GM18526 (cell line): ENCODE measurements at regions not wholly inside any gene's neighbourhood (a gene's known extent, or its start where the extent isn't known, plus 50 kb on each side); places are given as distances from the start of the nearest gene placed in this dataset.

Experiments
- POLR2A ChIP-seq: IDR thresholded peaks from 3 replicates; pipeline ENCODE4 v1.6.1; 2011; ENCODE audit not compliant: insufficient read length; ENCODE audit errors: extremely low read depth

DNA sequence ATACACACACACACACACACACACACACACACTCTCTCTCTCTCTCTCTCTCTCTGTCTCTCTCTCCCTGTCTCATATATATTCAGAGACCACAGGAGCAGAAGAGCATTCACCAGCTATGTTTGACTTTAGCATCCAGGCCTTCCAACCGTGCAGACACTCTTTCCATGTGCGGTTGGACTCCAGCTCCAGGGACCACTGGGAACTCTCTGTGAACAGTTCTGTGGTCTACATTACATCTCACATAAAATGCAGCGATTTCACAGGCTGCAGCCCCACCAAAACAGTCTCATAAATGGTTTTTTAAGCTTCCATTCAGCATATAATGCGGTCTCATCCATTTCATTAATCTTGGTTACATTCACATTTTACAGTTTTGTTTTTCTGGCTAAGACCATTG lies 508.4 kb upstream of the SULF2 start:
- no peak for TF ChIP-seq POLR2A

DNA sequence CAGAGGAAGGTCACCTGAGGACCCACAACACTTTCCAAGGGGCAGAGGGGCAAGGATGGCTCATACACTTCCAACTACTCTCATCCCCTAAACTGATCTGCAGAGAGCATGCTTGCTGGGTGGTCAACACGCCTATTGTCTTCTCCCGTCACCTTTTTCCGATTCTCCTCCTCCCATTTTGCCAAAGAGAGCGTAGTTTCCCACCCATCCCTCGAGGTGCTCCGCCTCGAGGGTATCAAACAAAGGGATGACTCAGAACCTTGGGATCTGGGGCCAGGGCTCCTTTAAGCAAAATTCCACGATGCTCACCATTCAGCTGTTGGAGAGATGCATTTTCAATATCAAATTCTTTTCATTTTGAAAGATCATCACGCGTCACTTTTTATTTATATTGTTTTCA lies 507.5 kb upstream of the SULF2 start:
- no peak for TF ChIP-seq POLR2A

DNA sequence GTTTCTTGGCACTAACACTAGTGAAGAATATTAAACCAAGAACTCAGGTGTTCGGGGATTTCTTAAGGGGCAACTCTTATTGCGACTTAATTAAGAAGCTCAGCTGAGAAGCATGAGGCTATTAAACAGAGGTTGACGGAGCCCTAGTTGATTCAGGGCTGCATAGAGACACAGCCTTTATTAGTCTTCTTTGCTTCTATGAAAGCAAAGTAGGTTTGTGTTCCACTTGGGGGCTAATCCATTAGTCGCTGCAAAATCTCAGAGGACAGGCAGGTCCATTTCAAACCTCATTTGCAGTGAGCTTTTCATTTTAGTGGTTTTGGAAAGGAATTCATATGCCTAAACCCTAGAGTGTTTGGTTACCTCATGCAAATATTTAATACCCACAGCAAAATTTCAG lies 506.6 kb upstream of the SULF2 start:
- TF ChIP-seq POLR2A, result no peak

DNA sequence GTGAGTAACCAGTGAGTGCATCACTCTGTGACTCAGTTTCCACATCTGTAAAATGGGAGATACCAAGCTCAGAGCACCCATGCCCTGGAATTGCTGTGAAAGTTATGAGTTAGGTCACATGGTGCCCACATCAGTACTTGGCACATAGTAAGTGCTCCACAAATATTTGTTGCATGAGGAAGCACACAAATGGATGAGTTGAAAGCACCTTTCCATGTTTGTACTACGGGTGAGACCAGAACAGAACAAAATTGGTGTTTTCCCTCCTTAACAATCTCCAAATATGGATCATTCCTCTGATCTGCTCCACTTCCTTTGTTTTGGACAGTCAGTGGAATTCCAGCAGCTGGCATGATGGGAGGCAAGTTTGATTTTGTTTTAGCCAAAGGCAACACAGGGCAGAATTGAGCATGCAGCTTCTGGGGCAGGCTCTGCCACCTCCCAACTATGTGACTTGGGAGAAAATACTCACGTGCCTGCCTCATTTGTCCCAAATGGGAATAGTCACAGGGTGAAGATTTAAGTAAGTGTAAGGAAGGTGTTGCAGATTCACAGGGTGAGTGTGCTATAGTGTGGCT lies 503.7 kb upstream of the SULF2 start:
- TF ChIP-seq POLR2A, result no peak

DNA sequence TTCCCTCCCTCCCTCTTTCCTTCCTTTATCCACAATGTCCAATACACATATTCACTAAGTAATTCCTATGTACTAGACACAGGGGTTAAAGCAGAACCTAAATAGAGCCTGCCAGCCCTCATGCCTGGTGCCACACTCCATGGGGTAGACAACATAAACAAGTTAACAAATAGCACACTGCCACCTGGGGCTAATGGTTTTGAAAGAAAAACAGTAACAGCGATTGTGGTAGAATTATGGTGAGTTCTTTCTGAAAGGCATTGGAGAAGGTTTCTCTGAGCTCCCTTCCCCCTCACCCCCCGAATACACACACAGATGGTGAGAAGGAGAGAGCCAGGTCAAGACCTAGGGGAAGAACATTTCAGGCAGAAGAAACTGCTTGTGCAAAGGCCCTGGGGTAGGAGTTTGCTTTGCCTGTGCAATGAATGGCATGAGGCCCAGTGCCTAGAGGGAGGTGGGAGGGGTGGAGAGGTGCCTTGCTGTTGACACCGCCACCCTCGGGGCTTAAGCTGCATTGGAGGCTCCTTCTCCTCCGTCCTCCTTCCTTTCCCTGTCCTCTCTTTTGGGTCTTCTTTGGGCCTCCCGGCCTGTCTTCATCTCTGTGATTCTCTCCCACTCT lies 502.4 kb upstream of the SULF2 start:
- TF ChIP-seq POLR2A, result no peak

DNA sequence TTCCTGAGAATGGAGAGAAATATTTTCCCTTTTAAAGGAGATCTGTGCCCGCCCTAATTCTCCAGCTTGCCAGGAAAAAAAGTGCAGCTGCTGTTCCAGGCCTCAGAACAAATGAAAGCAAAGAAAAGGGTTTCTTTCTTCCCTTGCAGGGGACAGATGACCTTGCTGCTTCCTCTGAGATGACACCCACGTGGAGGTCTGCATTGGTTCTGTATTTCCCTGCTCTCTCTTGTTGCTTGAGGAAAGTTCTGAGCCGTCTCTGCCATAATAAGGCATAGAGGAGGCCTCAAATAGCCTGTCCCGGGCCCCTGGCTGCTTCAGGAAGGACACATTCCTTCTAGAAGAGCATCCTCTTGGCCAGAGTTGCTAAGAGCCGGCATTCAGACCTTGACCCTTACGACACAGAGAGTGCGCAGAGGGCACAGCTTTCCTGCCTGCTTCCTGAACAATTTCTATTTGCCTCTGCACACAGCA lies 501.8 kb upstream of the SULF2 start:
- no peak for TF ChIP-seq POLR2A

DNA sequence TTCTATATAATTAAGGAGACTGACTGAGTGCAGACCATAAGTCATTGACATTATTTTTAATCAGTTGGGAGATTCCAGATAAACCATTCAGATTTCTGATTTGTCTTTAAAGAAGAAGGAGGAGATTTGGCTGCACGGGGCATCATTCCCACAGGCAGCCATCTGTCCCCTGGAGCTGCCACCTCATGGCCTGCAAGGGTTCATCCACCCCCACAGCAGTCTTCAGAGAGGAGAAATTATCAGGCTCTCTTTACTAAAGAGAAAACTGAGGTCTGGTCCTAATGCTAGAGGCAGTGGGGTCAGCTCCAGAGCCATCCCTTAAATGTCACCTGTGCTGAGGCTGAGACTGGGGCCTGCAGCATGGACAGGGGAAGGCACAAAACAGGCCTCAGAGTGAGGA lies 501.3 kb upstream of the SULF2 start:
- no peak for TF ChIP-seq POLR2A

DNA sequence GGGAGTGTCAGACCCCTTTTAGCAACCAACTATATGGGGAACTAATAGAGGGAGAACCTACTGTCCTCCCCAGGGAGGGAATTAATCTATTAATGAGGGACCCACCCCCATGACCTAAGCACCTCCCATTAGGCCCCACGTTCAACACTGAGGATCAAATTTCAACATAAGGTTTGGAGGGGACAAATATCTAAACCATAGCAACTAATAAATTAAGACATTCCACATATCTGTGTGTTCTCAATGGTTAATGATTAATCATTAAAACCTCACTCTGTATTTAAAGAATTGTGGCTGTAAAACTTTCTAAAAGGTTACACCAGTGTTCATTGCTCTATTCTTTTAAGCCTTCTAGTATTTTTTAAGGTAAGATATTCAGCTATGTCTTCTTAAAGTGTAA lies 500.4 kb upstream of the SULF2 start:
- TF ChIP-seq POLR2A, result no peak

DNA sequence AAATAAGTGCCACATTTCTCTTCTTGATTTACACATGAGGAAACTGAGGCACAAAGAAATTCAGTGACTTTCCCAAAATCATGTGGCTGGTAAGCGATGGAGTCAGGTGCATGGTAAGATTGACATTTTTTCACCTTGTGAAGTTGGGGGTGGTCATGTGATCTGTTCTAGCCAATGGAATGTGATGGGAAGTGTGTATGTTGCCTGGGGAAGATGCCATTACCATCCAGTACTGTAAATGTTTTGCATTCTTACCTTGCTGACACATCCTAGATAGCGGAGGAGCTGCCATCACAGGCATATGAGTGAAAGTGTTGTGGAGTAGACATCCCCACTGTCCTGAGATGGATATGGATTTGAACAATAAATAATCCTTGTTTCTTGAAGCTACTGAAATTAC lies 499.6 kb upstream of the SULF2 start:
- no peak for TF ChIP-seq POLR2A

DNA sequence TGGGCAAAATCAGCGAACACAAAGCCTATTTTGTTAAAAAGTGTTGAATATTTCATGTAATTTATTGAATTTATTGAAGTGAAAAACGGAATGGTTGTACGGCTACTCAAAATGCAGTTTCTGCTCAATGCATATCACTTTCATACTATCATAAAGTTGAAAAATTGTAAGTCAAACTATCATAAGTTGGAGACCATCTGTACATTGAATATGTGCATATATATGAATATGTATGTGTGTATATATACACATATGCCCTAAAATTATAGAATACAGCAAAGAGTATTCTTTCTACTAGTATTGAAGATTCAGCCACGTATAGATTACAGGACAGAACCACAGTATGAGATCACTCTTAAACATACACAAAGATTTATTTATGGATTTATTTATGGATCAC lies 499.0 kb upstream of the SULF2 start:
- no peak for TF ChIP-seq POLR2A

DNA sequence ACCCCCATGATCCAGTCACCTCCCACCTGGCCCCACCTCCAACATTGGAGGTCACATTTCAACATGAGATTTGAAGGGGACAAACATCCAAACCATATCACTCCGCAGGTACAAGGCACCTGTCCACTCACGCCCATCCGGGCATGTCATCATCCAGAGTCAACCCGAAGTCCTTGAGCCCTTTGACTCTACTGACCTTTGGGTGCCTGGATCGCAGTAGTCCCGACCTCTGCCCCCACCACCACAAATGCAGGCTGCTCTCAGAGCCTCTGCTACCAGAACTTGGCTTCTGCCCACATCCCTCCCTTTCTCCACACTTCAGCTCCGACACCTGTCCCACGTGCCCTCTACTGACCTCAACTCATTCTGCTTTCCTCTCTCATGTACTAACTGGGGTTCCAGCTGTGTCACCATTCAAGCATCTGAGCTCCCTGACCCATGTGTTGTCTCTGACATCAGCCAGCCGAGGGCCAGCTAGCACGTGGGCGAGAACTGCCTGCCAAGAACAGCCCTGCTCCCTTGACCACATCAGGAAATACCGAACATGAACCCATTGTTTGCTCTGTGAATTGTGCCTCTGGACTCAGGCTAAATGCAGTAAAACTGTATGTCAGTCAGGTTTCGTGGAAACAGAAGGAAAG lies 498.3 kb upstream of the SULF2 start:
- TF ChIP-seq POLR2A, result no peak

DNA sequence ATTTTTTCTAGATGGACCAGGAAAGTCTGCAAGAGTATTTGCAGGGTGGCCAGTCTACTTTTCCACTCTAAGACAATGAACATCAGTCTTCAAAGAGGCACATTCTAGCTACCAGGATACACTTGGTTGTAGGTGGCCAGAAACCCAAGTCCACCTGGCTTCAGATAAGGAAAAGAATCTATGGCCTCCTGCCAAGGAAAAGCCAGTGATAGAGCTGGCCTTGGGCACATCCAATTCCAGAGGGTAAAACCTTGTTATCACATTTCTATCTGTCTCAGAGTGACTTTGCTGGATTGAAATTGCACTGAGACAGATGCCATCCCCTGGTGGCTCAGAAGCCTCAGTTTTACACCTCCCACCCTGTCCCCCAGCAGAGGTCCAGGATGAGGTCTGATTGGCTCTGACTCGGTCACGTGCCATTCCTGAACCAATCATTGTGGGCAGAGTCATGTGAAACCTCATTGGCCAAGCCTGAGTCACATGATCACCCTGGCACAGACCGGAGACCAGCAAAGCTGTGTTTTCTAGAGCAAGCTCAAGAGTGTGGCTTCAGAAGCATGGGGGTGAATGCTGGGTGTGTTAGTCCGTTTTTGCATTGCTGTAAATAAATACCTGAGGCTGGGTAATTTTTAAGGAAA lies 497.4 kb upstream of the SULF2 start:
- TF ChIP-seq POLR2A, result no peak

DNA sequence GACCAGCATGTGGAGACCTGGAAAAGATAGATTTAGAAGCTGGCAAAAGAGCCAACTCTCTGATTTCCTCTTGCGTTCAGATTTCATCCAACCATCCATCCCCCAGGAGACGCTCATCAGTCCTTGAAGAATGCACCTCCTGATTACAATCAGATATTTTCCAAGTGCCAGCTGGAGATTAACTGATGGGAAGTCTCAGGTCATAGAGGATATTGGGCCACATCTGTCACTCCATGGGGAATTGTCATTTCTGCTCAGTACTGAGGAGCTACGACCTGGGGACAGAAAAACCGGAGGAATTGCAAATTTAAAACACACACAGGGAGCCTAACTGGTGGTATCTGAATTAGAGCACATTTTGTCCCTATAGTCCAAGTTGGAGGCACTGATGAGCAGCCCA lies 496.2 kb upstream of the SULF2 start:
- TF ChIP-seq POLR2A, result no peak

DNA sequence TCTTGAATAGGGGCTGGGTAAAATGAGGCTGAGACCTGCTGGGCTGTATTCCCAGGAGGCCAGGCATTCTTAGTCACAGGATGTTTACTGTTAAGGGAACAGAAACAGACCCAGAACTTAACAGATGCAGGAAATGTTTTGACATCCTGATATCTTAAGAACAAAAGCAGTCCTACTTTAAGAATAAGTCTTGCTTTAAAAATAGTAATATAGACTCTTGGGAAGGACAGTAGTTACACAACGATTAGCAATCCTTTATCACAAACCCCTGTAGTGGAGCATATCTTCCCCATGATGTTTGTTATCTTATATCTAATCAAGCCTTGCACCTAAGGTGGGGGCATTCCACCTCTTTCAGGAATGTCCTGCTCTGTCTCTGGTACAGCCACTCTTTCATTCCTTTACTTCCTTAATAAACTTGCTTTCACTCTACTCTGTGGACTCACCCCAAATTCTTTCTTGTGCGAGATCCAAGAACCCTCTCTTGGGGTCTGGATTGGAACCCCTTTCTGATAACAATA lies 493.7 kb upstream of the SULF2 start:
- TF ChIP-seq POLR2A, result no peak

DNA sequence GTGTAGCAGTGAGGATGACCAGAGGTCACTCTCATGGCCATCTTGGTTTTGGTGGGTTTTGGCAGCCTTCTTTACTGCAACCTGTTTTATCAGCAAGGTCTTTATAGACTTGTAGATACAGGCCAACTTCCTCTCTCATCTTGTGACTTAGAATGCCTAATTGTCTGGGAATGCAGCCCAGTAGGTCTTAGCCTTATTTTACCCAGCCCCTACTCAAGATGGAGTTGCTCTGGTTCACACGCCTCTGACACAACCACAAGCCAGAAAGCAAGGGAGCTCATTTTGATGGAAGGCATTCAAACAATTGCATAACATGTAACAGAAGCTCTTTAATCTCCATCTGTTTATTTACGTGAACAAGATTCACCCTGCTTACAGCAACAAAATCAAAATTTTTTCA lies 492.0 kb upstream of the SULF2 start:
- TF ChIP-seq POLR2A, result no peak

DNA sequence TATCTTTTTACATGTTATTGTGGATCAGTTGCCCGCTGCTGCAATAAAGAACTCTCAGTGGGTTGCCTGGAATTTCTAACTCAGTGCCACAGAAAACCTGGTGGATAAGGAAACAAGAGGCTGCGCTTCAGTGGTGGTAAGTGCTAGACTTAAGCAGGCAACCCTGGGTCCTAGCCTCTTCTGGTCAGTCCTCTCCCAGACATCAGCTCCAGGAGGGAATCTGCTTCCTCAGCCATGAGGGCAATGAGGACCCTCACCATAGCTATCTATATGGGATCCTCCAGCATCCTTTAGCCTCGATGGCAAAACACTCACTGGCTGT lies 490.7 kb upstream of the SULF2 start:
- TF ChIP-seq POLR2A, result no peak
